Neural progenitor cell (in vitro differentiated cells): ENCODE measurements at regions not wholly inside any gene's neighbourhood (a gene's known extent, or its start where the extent isn't known, plus 50 kb on each side); places are given as distances from the start of the nearest gene placed in this dataset.

Source experiments
- DNase-seq: peaks from one replicate; pipeline ENCODE4 v3.0.0-alpha.2; 2016; ENCODE audit warnings: low spot score
- H2AFZ ChIP-seq: fragments of 200-600 bp; sonication (generic); replicated peaks from 2 replicates; pipeline ENCODE4 v1.6.1; 2016; ENCODE audit warnings: antibody characterized with exemption
- H3F3A ChIP-seq: fragments of 200-600 bp; sonication (generic); 2 replicates; pipeline ENCODE4 v1.6.1; 2016; ENCODE audit warnings: antibody characterized with exemption, low read depth
- H3K27ac ChIP-seq: fragments of 200-600 bp; sonication (generic); 2 replicates; pipeline ENCODE4 v1.5.1; 2016; ENCODE audit warnings: mild to moderate bottlenecking
- H3K27me3 ChIP-seq: fragments of 200-600 bp; sonication (generic); 2 replicates; pipeline ENCODE4 v1.6.1; 2016; ENCODE audit warnings: mild to moderate bottlenecking, moderate library complexity
- H3K36me3 ChIP-seq: fragments of 200-600 bp; sonication (generic); 2 replicates; pipeline ENCODE4 v1.5.1; 2016
- H3K4me1 ChIP-seq: fragments of 200-600 bp; sonication (generic); 2 replicates; pipeline ENCODE4 v1.6.1; 2016; ENCODE audit warnings: mixed run types
- H3K4me2 ChIP-seq: fragments of 200-600 bp; sonication (generic); 2 replicates; pipeline ENCODE4 v1.6.1; 2016
- H3K4me3 ChIP-seq: fragments of 200-600 bp; sonication (generic); 2 replicates; pipeline ENCODE4 v1.5.1; 2016
- H3K79me2 ChIP-seq: fragments of 200-600 bp; sonication (generic); 2 replicates; pipeline ENCODE4 v1.6.1; 2016; ENCODE audit warnings: low read depth
- H3K9ac ChIP-seq: fragments of 200-600 bp; sonication (generic); 2 replicates; pipeline ENCODE4 v1.6.1; 2016
- H3K9me3 ChIP-seq: fragments of 200-600 bp; sonication (generic); 2 replicates; pipeline ENCODE4 v1.5.1; 2016; ENCODE audit warnings: low read depth
- H4K20me1 ChIP-seq: fragments of 200-600 bp; sonication (generic); 2 replicates; pipeline ENCODE4 v1.6.1; 2016; ENCODE audit warnings: low read depth
- H3K27ac Mint-ChIP-seq: 3 replicates; pipeline ENCODE4 v1.8.0; 2021; ENCODE audit warnings: mixed read lengths
- H3K27me3 Mint-ChIP-seq: 2 replicates; pipeline ENCODE4 v1.8.0; 2022; ENCODE audit warnings: low read depth, mild to moderate bottlenecking, inconsistent platforms, moderate library complexity, mixed read lengths; ENCODE audit not compliant: insufficient read depth
- H3K36me3 Mint-ChIP-seq: 3 replicates; pipeline ENCODE4 v1.8.0; 2021; ENCODE audit warnings: mixed read lengths
- H3K4me1 Mint-ChIP-seq: 3 replicates; pipeline ENCODE4 v1.8.0; 2021; ENCODE audit warnings: mixed read lengths
- H3K4me3 Mint-ChIP-seq: 3 replicates; pipeline ENCODE4 v1.8.0; 2021; ENCODE audit warnings: mild to moderate bottlenecking, moderate library complexity, mixed read lengths
- H3K9me3 Mint-ChIP-seq: 3 replicates; pipeline ENCODE4 v1.8.0; 2020; ENCODE audit warnings: mixed read lengths
- EZH2 ChIP-seq: fragments of 200-600 bp; sonication (generic); IDR thresholded peaks from 2 replicates; pipeline ENCODE4 v1.6.1; 2017; ENCODE audit warnings: antibody characterized with exemption, mild to moderate bottlenecking, moderate library complexity
- EZH2phosphoT487 ChIP-seq: fragments of 200-600 bp; sonication (generic); IDR thresholded peaks from 2 replicates; pipeline ENCODE4 v1.6.1; 2017; ENCODE audit warnings: antibody characterized with exemption
- TF ChIP-seq, protein P1 (sequence below): fragments of 200-600 bp; sonication (generic); IDR thresholded peaks from 2 replicates; pipeline ENCODE4 v1.5.1; 2017; ENCODE audit warnings: antibody characterized with exemption, mild to moderate bottlenecking

DNA sequence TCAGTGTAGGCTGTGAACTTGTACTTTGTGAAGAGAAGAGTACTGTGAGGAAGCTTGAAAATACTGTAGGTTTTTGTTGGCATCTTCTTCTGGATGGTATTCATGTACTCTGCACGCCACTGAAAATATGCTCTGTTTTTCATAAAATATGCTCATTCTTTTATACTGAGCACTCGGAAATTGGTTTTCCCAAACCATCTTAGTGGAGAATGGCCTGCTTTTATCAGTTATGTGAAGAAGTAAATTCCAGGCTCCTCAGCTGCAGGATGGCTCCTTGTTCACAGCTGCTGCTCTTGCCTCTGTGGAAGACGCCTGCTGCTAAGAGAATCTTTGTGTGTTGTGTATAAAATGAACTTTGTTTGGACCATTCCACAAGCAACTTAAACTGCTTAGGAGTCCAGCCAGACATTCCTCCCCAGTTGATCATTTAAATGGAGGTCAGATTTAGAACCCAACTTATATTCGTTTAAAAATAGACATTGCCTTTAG is 443.5 kb upstream of the RGS6 start:
- no peak overlapping the region for H3K4me3 ChIP-seq
- no peaks in the 10 kb centered on the region for H3F3A ChIP-seq
- no peaks in the 10 kb centered on the region for H3K27me3 ChIP-seq
- Mint-ChIP-seq H3K27ac (peak overlapping the region; percentile 16), H3K4me3 (no peak overlapping the region), H3K27me3 (no peaks in the 10 kb centered on the region), H3K4me1 (peaks cover 19% of the 10 kb centered on the region), H3K36me3 (peaks cover 9% of the 10 kb centered on the region), H3K9me3 (no peaks in the 10 kb centered on the region)
- H3K4me2 ChIP-seq, result no peak overlapping the region
- peaks cover 2% of the 10 kb centered on the region for H4K20me1 ChIP-seq
- no peak overlapping the region for H3K27ac ChIP-seq
- no peaks in the 10 kb centered on the region for H3K9me3 ChIP-seq
- no peaks in the 10 kb centered on the region for H3K36me3 ChIP-seq
- peaks cover 20% of the 10 kb centered on the region for H3K4me1 ChIP-seq
- H2AFZ ChIP-seq, result no peak overlapping the region
- no peak for DNase-seq
- H3K79me2 ChIP-seq, result peaks cover 32% of the 10 kb centered on the region
- H3K9ac ChIP-seq, result no peak overlapping the region
- TF ChIP-seq EZH2phosphoT487 (no peak), EZH2 (no peak)
- TF ChIP-seq, protein P1, sequence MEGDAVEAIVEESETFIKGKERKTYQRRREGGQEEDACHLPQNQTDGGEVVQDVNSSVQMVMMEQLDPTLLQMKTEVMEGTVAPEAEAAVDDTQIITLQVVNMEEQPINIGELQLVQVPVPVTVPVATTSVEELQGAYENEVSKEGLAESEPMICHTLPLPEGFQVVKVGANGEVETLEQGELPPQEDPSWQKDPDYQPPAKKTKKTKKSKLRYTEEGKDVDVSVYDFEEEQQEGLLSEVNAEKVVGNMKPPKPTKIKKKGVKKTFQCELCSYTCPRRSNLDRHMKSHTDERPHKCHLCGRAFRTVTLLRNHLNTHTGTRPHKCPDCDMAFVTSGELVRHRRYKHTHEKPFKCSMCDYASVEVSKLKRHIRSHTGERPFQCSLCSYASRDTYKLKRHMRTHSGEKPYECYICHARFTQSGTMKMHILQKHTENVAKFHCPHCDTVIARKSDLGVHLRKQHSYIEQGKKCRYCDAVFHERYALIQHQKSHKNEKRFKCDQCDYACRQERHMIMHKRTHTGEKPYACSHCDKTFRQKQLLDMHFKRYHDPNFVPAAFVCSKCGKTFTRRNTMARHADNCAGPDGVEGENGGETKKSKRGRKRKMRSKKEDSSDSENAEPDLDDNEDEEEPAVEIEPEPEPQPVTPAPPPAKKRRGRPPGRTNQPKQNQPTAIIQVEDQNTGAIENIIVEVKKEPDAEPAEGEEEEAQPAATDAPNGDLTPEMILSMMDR, result no peak

DNA sequence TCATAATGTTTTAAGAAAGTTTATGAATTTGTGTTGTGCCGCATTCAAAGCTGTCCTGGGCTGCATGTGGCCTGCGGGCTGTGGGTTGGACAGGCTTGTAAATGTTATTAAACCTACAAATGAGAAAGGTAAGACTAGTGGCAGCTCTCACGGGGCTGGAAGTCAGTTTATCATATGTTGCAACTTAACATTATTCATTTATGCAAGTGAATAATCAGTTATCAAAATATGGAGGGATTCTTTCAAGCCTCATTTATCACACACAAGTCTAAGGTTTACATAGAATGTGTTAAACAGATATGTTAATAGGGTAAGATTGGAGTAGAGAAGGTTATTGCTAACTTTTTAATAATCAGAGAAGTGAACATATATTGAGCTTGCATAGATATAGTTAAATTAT is 442.5 kb upstream of the RGS6 start:
- H3K27me3 Mint-ChIP-seq, result no peaks in the 10 kb centered on the region
- H3K36me3 Mint-ChIP-seq, result peaks cover 11% of the 10 kb centered on the region
- peaks cover 42% of the 10 kb centered on the region for H3K79me2 ChIP-seq
- peaks cover 2% of the 10 kb centered on the region for H4K20me1 ChIP-seq
- H3F3A ChIP-seq, result no peaks in the 10 kb centered on the region
- H3K4me1 ChIP-seq, result peaks cover 20% of the 10 kb centered on the region
- TF ChIP-seq, protein P1, result no peak
- no peak for TF ChIP-seq EZH2
- TF ChIP-seq EZH2phosphoT487, result no peak
- H3K4me2 ChIP-seq, result no peak overlapping the region
- no peak overlapping the region for H2AFZ ChIP-seq
- no peak overlapping the region for H3K4me3 Mint-ChIP-seq
- H3K4me1 Mint-ChIP-seq, result peaks cover 19% of the 10 kb centered on the region
- peaks cover under 1% of the 10 kb centered on the region for H3K9me3 Mint-ChIP-seq
- H3K9me3 ChIP-seq, result no peaks in the 10 kb centered on the region
- H3K27ac ChIP-seq, result no peak overlapping the region
- no peak overlapping the region for H3K9ac ChIP-seq
- no peak for DNase-seq
- H3K4me3 ChIP-seq, result no peak overlapping the region
- no peaks in the 10 kb centered on the region for H3K27me3 ChIP-seq
- no peak overlapping the region for H3K27ac Mint-ChIP-seq
- H3K36me3 ChIP-seq, result no peaks in the 10 kb centered on the region

DNA sequence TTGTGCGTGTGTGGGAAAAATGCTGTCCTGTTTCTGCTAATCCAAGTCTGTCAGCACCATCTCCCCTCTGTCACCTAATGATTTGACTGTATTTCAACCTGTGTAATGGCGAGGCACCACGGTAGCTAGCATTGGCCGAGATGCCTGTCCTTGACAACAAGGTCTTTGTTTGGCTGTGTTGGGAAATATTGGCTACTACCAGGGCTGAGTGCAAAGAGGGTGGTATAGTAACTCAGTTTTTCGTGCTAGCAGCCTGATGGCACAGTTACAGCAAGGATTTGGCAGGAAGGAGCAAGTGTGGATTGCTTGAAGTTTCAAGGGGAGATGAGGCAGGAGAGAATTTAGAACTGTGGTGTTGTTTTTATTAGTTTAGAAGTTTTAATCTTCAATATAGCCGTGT is 440.3 kb upstream of the RGS6 start:
- Histone ChIP-seq H3K9ac (no peak overlapping the region), H3K4me1 (peaks cover 10% of the 10 kb centered on the region), H3K79me2 (peaks cover 61% of the 10 kb centered on the region), H3K36me3 (peaks cover 3% of the 10 kb centered on the region), H3K27me3 (no peaks in the 10 kb centered on the region), H3K27ac (no peak overlapping the region), H2AFZ (no peak overlapping the region), H4K20me1 (peaks cover 2% of the 10 kb centered on the region), H3K9me3 (no peaks in the 10 kb centered on the region), H3F3A (no peaks in the 10 kb centered on the region), H3K4me3 (no peak overlapping the region), H3K4me2 (no peak overlapping the region)
- Mint-ChIP-seq H3K4me3 (no peak overlapping the region), H3K27ac (peak overlapping the region; percentile 19), H3K27me3 (no peaks in the 10 kb centered on the region), H3K9me3 (peaks cover 4% of the 10 kb centered on the region), H3K36me3 (peaks cover 11% of the 10 kb centered on the region), H3K4me1 (peaks cover 16% of the 10 kb centered on the region)
- no peak for DNase-seq
- TF ChIP-seq, protein P1, result no peak
- no peak for TF ChIP-seq EZH2
- no peak for TF ChIP-seq EZH2phosphoT487
